Muscle layer of colon (tissue), 2 donors: ENCODE measurements at regions not wholly inside any gene's neighbourhood (a gene's known extent, or its start where the extent isn't known, plus 50 kb on each side); places are given as distances from the start of the nearest gene placed in this dataset.

ENCODE experiments used
- H3K27ac ChIP-seq: one replicate; pipeline ENCODE4 v1.7.0; 2013; ENCODE audit warnings: low read depth, mild to moderate bottlenecking, low read length, moderate library complexity
- H3K27me3 ChIP-seq, 2 donors: one replicate each; pipeline ENCODE4 v1.7.0; 2013; ENCODE audit warnings: low read length in 2 of 2, mild to moderate bottlenecking in 2 of 2; ENCODE audit not compliant: insufficient read depth in 2 of 2, control insufficient read depth in 1 of 2
- H3K36me3 ChIP-seq: one replicate; pipeline ENCODE4 v1.7.0; 2013; ENCODE audit warnings: mild to moderate bottlenecking, low read length; ENCODE audit not compliant: insufficient read depth
- H3K4me1 ChIP-seq: one replicate; pipeline ENCODE4 v1.7.0; 2013; ENCODE audit warnings: mild to moderate bottlenecking, low read length; ENCODE audit not compliant: insufficient read depth
- H3K4me3 ChIP-seq, 2 donors: one replicate each; pipeline ENCODE4 v1.7.0; 2013; ENCODE audit warnings: low read length in 2 of 2, low read depth in 1 of 2, mild to moderate bottlenecking in 1 of 2, moderate library complexity in 1 of 2
- H3K9ac ChIP-seq: one replicate; pipeline ENCODE4 v1.7.0; 2013; ENCODE audit warnings: low read length
- H3K9me3 ChIP-seq: one replicate; pipeline ENCODE4 v1.7.0; 2013; ENCODE audit warnings: mild to moderate bottlenecking, low read length
- donor health status: abdominal sarcoma.
- donor health status: Adenocarcinoma of cecum.

- Histone ChIP-seq H3K9me3 (no peaks in the 10 kb centered on the region), H3K36me3 (no peaks in the 10 kb centered on the region), H3K27ac (no peak overlapping the region), H3K27me3 (no peaks in the 10 kb centered on the region), H3K4me1 (no peaks in the 10 kb centered on the region), H3K9ac (no peak overlapping the region), H3K4me3 (no peak overlapping the region)
These were observed 368.8 kb downstream of the ETNK1 start for GRCh38 chr12:22993609-22994315.

- no peak overlapping the region for H3K4me3 ChIP-seq
- no peak overlapping the region for H3K9ac ChIP-seq
- H3K9me3 ChIP-seq, result no peaks in the 10 kb centered on the region
- H3K4me1 ChIP-seq, result no peaks in the 10 kb centered on the region
- H3K27ac ChIP-seq, result no peak overlapping the region
- no peaks in the 10 kb centered on the region for H3K36me3 ChIP-seq
- H3K27me3 ChIP-seq, result no peaks in the 10 kb centered on the region
These were observed 369.3 kb downstream of the ETNK1 start for GRCh38 chr12:22994316-22994675.

- Histone ChIP-seq H3K9ac (no peak overlapping the region), H3K27me3 (no peaks in the 10 kb centered on the region), H3K4me3 (no peak overlapping the region), H3K36me3 (no peaks in the 10 kb centered on the region), H3K9me3 (no peaks in the 10 kb centered on the region), H3K4me1 (no peaks in the 10 kb centered on the region), H3K27ac (no peak overlapping the region)
These were observed 376.5 kb downstream of the ETNK1 start for GRCh38 chr12:23001487-23001886.

- H3K4me3 ChIP-seq, result no peak overlapping the region
- no peak overlapping the region for H3K9ac ChIP-seq
- H3K9me3 ChIP-seq, result no peaks in the 10 kb centered on the region
- no peaks in the 10 kb centered on the region for H3K4me1 ChIP-seq
- no peaks in the 10 kb centered on the region for H3K36me3 ChIP-seq
- no peaks in the 10 kb centered on the region for H3K27me3 ChIP-seq
- H3K27ac ChIP-seq, result no peak overlapping the region
These were observed 377.4 kb downstream of the ETNK1 start for GRCh38 chr12:23002381-23002780.

- no peak overlapping the region for H3K4me3 ChIP-seq
- H3K27ac ChIP-seq, result no peak overlapping the region
- no peaks in the 10 kb centered on the region for H3K36me3 ChIP-seq
- no peaks in the 10 kb centered on the region for H3K9me3 ChIP-seq
- no peaks in the 10 kb centered on the region for H3K27me3 ChIP-seq
- no peak overlapping the region for H3K9ac ChIP-seq
- H3K4me1 ChIP-seq, result peaks cover 10% of the 10 kb centered on the region
These were observed 379.6 kb downstream of the ETNK1 start for GRCh38 chr12:23004473-23005020.

- no peaks in the 10 kb centered on the region for H3K36me3 ChIP-seq
- no peak overlapping the region for H3K9ac ChIP-seq
- peaks cover 10% of the 10 kb centered on the region for H3K4me1 ChIP-seq
- no peaks in the 10 kb centered on the region for H3K27me3 ChIP-seq
- no peak overlapping the region for H3K4me3 ChIP-seq
- H3K9me3 ChIP-seq, result no peaks in the 10 kb centered on the region
- H3K27ac ChIP-seq, result no peak overlapping the region
These were observed 380.4 kb downstream of the ETNK1 start for GRCh38 chr12:23005387-23005786.

- Histone ChIP-seq H3K9ac (no peak overlapping the region), H3K4me1 (peaks cover 10% of the 10 kb centered on the region), H3K4me3 (no peak overlapping the region), H3K27ac (no peak overlapping the region), H3K9me3 (no peaks in the 10 kb centered on the region), H3K36me3 (no peaks in the 10 kb centered on the region), H3K27me3 (no peaks in the 10 kb centered on the region)
These were observed 381.4 kb downstream of the ETNK1 start for GRCh38 chr12:23006413-23006812.

- H3K4me1 ChIP-seq, result peaks cover 10% of the 10 kb centered on the region
- no peak overlapping the region for H3K9ac ChIP-seq
- no peak overlapping the region for H3K4me3 ChIP-seq
- H3K27me3 ChIP-seq, result no peaks in the 10 kb centered on the region
- no peak overlapping the region for H3K27ac ChIP-seq
- H3K36me3 ChIP-seq, result no peaks in the 10 kb centered on the region
- H3K9me3 ChIP-seq, result no peaks in the 10 kb centered on the region
These were observed 383.7 kb downstream of the ETNK1 start for GRCh38 chr12:23008623-23009022.

- H3K27me3 ChIP-seq, result no peaks in the 10 kb centered on the region
- H3K9me3 ChIP-seq, result no peaks in the 10 kb centered on the region
- H3K4me1 ChIP-seq, result no peaks in the 10 kb centered on the region
- no peaks in the 10 kb centered on the region for H3K36me3 ChIP-seq
- H3K27ac ChIP-seq, result no peak overlapping the region
- no peak overlapping the region for H3K9ac ChIP-seq
- no peak overlapping the region for H3K4me3 ChIP-seq
These were observed 389.8 kb downstream of the ETNK1 start for GRCh38 chr12:23014749-23015148.

- no peaks in the 10 kb centered on the region for H3K4me1 ChIP-seq
- H3K9ac ChIP-seq, result no peak overlapping the region
- H3K27me3 ChIP-seq, result no peaks in the 10 kb centered on the region
- no peaks in the 10 kb centered on the region for H3K36me3 ChIP-seq
- H3K9me3 ChIP-seq, result no peaks in the 10 kb centered on the region
- no peak overlapping the region for H3K4me3 ChIP-seq
- no peak overlapping the region for H3K27ac ChIP-seq
These were observed 400.5 kb downstream of the ETNK1 start for GRCh38 chr12:23025372-23026016.

- no peak overlapping the region for H3K9ac ChIP-seq
- H3K36me3 ChIP-seq, result no peaks in the 10 kb centered on the region
- H3K27ac ChIP-seq, result no peak overlapping the region
- H3K9me3 ChIP-seq, result no peaks in the 10 kb centered on the region
- no peak overlapping the region for H3K4me3 ChIP-seq
- no peaks in the 10 kb centered on the region for H3K4me1 ChIP-seq
- H3K27me3 ChIP-seq, result no peaks in the 10 kb centered on the region
These were observed 403.3 kb downstream of the ETNK1 start for GRCh38 chr12:23028158-23028802.
